ENCODE measurements at regions not wholly inside any gene's neighbourhood (a gene's known extent, or its start where the extent isn't known, plus 50 kb on each side); places are given as distances from the start of the nearest gene placed in this dataset.

GRCh38 chr3:159447841-159448240, 540.8 kb upstream of the IL12A start:
- no peak overlapping the region for H3K4me3 ChIP-seq (ENCODE audit: low read depth in 1 of 2, low read length in 2 of 2)
- H3K36me3 ChIP-seq (ENCODE audit: control insufficient read depth in 1 of 2, insufficient read depth in 2 of 2, low read length in 2 of 2), result no peaks in the 10 kb centered on the region
- no peaks in the 10 kb centered on the region for H3K4me1 ChIP-seq (ENCODE audit: control insufficient read depth in 1 of 2, insufficient read depth in 2 of 2, low read length in 2 of 2)
- H3K9ac ChIP-seq (ENCODE audit: low read depth in 1 of 2, low read length in 2 of 2), result no peak overlapping the region
- no peaks in the 10 kb centered on the region for H3K27me3 ChIP-seq (ENCODE audit: control insufficient read depth in 1 of 2, insufficient read depth in 2 of 2, low read length in 2 of 2)
- no peak overlapping the region for H3K27ac ChIP-seq (ENCODE audit: low read depth, low read length)
- no peaks in the 10 kb centered on the region for H3K9me3 ChIP-seq (ENCODE audit: control insufficient read depth in 1 of 2, low read length in 2 of 2)

GRCh38 chr3:159448902-159449301, 539.7 kb upstream of the IL12A start:
- Histone ChIP-seq H3K4me1 (ENCODE audit: control insufficient read depth in 1 of 2, insufficient read depth in 2 of 2, low read length in 2 of 2) (no peaks in the 10 kb centered on the region), H3K9me3 (ENCODE audit: control insufficient read depth in 1 of 2, low read length in 2 of 2) (no peaks in the 10 kb centered on the region), H3K27me3 (ENCODE audit: control insufficient read depth in 1 of 2, insufficient read depth in 2 of 2, low read length in 2 of 2) (no peaks in the 10 kb centered on the region), H3K36me3 (ENCODE audit: control insufficient read depth in 1 of 2, insufficient read depth in 2 of 2, low read length in 2 of 2) (no peaks in the 10 kb centered on the region), H3K27ac (ENCODE audit: low read depth, low read length) (no peak overlapping the region), H3K9ac (ENCODE audit: low read depth in 1 of 2, low read length in 2 of 2) (no peak overlapping the region), H3K4me3 (ENCODE audit: low read depth in 1 of 2, low read length in 2 of 2) (no peak overlapping the region)

GRCh38 chr3:159451067-159451466, 537.6 kb upstream of the IL12A start:
- Histone ChIP-seq H3K9me3 (ENCODE audit: control insufficient read depth in 1 of 2, low read length in 2 of 2) (no peaks in the 10 kb centered on the region), H3K27ac (ENCODE audit: low read depth, low read length) (no peak overlapping the region), H3K4me1 (ENCODE audit: control insufficient read depth in 1 of 2, insufficient read depth in 2 of 2, low read length in 2 of 2) (no peaks in the 10 kb centered on the region), H3K36me3 (ENCODE audit: control insufficient read depth in 1 of 2, insufficient read depth in 2 of 2, low read length in 2 of 2) (no peaks in the 10 kb centered on the region), H3K27me3 (ENCODE audit: control insufficient read depth in 1 of 2, insufficient read depth in 2 of 2, low read length in 2 of 2) (no peaks in the 10 kb centered on the region), H3K9ac (ENCODE audit: low read depth in 1 of 2, low read length in 2 of 2) (no peak overlapping the region), H3K4me3 (ENCODE audit: low read depth in 1 of 2, low read length in 2 of 2) (no peak overlapping the region)

GRCh38 chr3:159451482-159451881, 537.2 kb upstream of the IL12A start:
- no peaks in the 10 kb centered on the region for H3K9me3 ChIP-seq (ENCODE audit: control insufficient read depth in 1 of 2, low read length in 2 of 2)
- no peaks in the 10 kb centered on the region for H3K36me3 ChIP-seq (ENCODE audit: control insufficient read depth in 1 of 2, insufficient read depth in 2 of 2, low read length in 2 of 2)
- no peaks in the 10 kb centered on the region for H3K27me3 ChIP-seq (ENCODE audit: control insufficient read depth in 1 of 2, insufficient read depth in 2 of 2, low read length in 2 of 2)
- no peak overlapping the region for H3K4me3 ChIP-seq (ENCODE audit: low read depth in 1 of 2, low read length in 2 of 2)
- no peak overlapping the region for H3K27ac ChIP-seq (ENCODE audit: low read depth, low read length)
- H3K9ac ChIP-seq (ENCODE audit: low read depth in 1 of 2, low read length in 2 of 2), result no peak overlapping the region
- H3K4me1 ChIP-seq (ENCODE audit: control insufficient read depth in 1 of 2, insufficient read depth in 2 of 2, low read length in 2 of 2), result no peaks in the 10 kb centered on the region

- Histone ChIP-seq H3K4me1 (ENCODE audit: control insufficient read depth in 1 of 2, insufficient read depth in 2 of 2, low read length in 2 of 2) (no peaks in the 10 kb centered on the region), H3K9me3 (ENCODE audit: control insufficient read depth in 1 of 2, low read length in 2 of 2) (no peaks in the 10 kb centered on the region), H3K36me3 (ENCODE audit: control insufficient read depth in 1 of 2, insufficient read depth in 2 of 2, low read length in 2 of 2) (no peaks in the 10 kb centered on the region), H3K27me3 (ENCODE audit: control insufficient read depth in 1 of 2, insufficient read depth in 2 of 2, low read length in 2 of 2) (no peaks in the 10 kb centered on the region), H3K9ac (ENCODE audit: low read depth in 1 of 2, low read length in 2 of 2) (no peak overlapping the region), H3K27ac (ENCODE audit: low read depth, low read length) (no peak overlapping the region), H3K4me3 (ENCODE audit: low read depth in 1 of 2, low read length in 2 of 2) (no peak overlapping the region)
These were observed 535.6 kb upstream of the IL12A start for GRCh38 chr3:159453036-159453435.

- no peaks in the 10 kb centered on the region for H3K27me3 ChIP-seq (ENCODE audit: control insufficient read depth in 1 of 2, insufficient read depth in 2 of 2, low read length in 2 of 2)
- no peak overlapping the region for H3K27ac ChIP-seq (ENCODE audit: low read depth, low read length)
- H3K9me3 ChIP-seq (ENCODE audit: control insufficient read depth in 1 of 2, low read length in 2 of 2), result no peaks in the 10 kb centered on the region
- no peaks in the 10 kb centered on the region for H3K36me3 ChIP-seq (ENCODE audit: control insufficient read depth in 1 of 2, insufficient read depth in 2 of 2, low read length in 2 of 2)
- no peak overlapping the region for H3K9ac ChIP-seq (ENCODE audit: low read depth in 1 of 2, low read length in 2 of 2)
- no peaks in the 10 kb centered on the region for H3K4me1 ChIP-seq (ENCODE audit: control insufficient read depth in 1 of 2, insufficient read depth in 2 of 2, low read length in 2 of 2)
- no peak overlapping the region for H3K4me3 ChIP-seq (ENCODE audit: low read depth in 1 of 2, low read length in 2 of 2)
These were observed 534.7 kb upstream of the IL12A start for GRCh38 chr3:159453945-159454344.

- Histone ChIP-seq H3K27ac (ENCODE audit: low read depth, low read length) (no peak overlapping the region), H3K4me3 (ENCODE audit: low read depth in 1 of 2, low read length in 2 of 2) (no peak overlapping the region), H3K9ac (ENCODE audit: low read depth in 1 of 2, low read length in 2 of 2) (no peak overlapping the region), H3K36me3 (ENCODE audit: control insufficient read depth in 1 of 2, insufficient read depth in 2 of 2, low read length in 2 of 2) (no peaks in the 10 kb centered on the region), H3K9me3 (ENCODE audit: control insufficient read depth in 1 of 2, low read length in 2 of 2) (no peaks in the 10 kb centered on the region), H3K27me3 (ENCODE audit: control insufficient read depth in 1 of 2, insufficient read depth in 2 of 2, low read length in 2 of 2) (no peaks in the 10 kb centered on the region), H3K4me1 (ENCODE audit: control insufficient read depth in 1 of 2, insufficient read depth in 2 of 2, low read length in 2 of 2) (no peaks in the 10 kb centered on the region)
These were observed 532.9 kb upstream of the IL12A start for GRCh38 chr3:159455741-159456181.

GRCh38 chr3:159458010-159458409, 530.6 kb upstream of the IL12A start:
- H3K9ac ChIP-seq (ENCODE audit: low read depth in 1 of 2, low read length in 2 of 2), result no peak overlapping the region
- no peaks in the 10 kb centered on the region for H3K9me3 ChIP-seq (ENCODE audit: control insufficient read depth in 1 of 2, low read length in 2 of 2)
- H3K4me1 ChIP-seq (ENCODE audit: control insufficient read depth in 1 of 2, insufficient read depth in 2 of 2, low read length in 2 of 2), result no peaks in the 10 kb centered on the region
- H3K27me3 ChIP-seq (ENCODE audit: control insufficient read depth in 1 of 2, insufficient read depth in 2 of 2, low read length in 2 of 2), result no peaks in the 10 kb centered on the region
- no peak overlapping the region for H3K4me3 ChIP-seq (ENCODE audit: low read depth in 1 of 2, low read length in 2 of 2)
- no peaks in the 10 kb centered on the region for H3K36me3 ChIP-seq (ENCODE audit: control insufficient read depth in 1 of 2, insufficient read depth in 2 of 2, low read length in 2 of 2)
- no peak overlapping the region for H3K27ac ChIP-seq (ENCODE audit: low read depth, low read length)

GRCh38 chr3:159458982-159459381, 529.7 kb upstream of the IL12A start:
- Histone ChIP-seq H3K9ac (ENCODE audit: low read depth in 1 of 2, low read length in 2 of 2) (no peak overlapping the region), H3K9me3 (ENCODE audit: control insufficient read depth in 1 of 2, low read length in 2 of 2) (no peaks in the 10 kb centered on the region), H3K36me3 (ENCODE audit: control insufficient read depth in 1 of 2, insufficient read depth in 2 of 2, low read length in 2 of 2) (no peaks in the 10 kb centered on the region), H3K4me3 (ENCODE audit: low read depth in 1 of 2, low read length in 2 of 2) (no peak overlapping the region), H3K27me3 (ENCODE audit: control insufficient read depth in 1 of 2, insufficient read depth in 2 of 2, low read length in 2 of 2) (no peaks in the 10 kb centered on the region), H3K27ac (ENCODE audit: low read depth, low read length) (no peak overlapping the region), H3K4me1 (ENCODE audit: control insufficient read depth in 1 of 2, insufficient read depth in 2 of 2, low read length in 2 of 2) (no peaks in the 10 kb centered on the region)

- H3K36me3 ChIP-seq (ENCODE audit: control insufficient read depth in 1 of 2, insufficient read depth in 2 of 2, low read length in 2 of 2), result no peaks in the 10 kb centered on the region
- no peaks in the 10 kb centered on the region for H3K27me3 ChIP-seq (ENCODE audit: control insufficient read depth in 1 of 2, insufficient read depth in 2 of 2, low read length in 2 of 2)
- no peaks in the 10 kb centered on the region for H3K4me1 ChIP-seq (ENCODE audit: control insufficient read depth in 1 of 2, insufficient read depth in 2 of 2, low read length in 2 of 2)
- no peak overlapping the region for H3K4me3 ChIP-seq (ENCODE audit: low read depth in 1 of 2, low read length in 2 of 2)
- no peak overlapping the region for H3K9ac ChIP-seq (ENCODE audit: low read depth in 1 of 2, low read length in 2 of 2)
- no peak overlapping the region for H3K27ac ChIP-seq (ENCODE audit: low read depth, low read length)
- no peaks in the 10 kb centered on the region for H3K9me3 ChIP-seq (ENCODE audit: control insufficient read depth in 1 of 2, low read length in 2 of 2)
These were observed 516.0 kb upstream of the IL12A start for GRCh38 chr3:159472611-159473010.

GRCh38 chr3:159473206-159473605, 515.4 kb upstream of the IL12A start:
- H3K9me3 ChIP-seq (ENCODE audit: control insufficient read depth in 1 of 2, low read length in 2 of 2), result no peaks in the 10 kb centered on the region
- H3K9ac ChIP-seq (ENCODE audit: low read depth in 1 of 2, low read length in 2 of 2), result no peak overlapping the region
- no peaks in the 10 kb centered on the region for H3K36me3 ChIP-seq (ENCODE audit: control insufficient read depth in 1 of 2, insufficient read depth in 2 of 2, low read length in 2 of 2)
- H3K4me1 ChIP-seq (ENCODE audit: control insufficient read depth in 1 of 2, insufficient read depth in 2 of 2, low read length in 2 of 2), result no peaks in the 10 kb centered on the region
- H3K27ac ChIP-seq (ENCODE audit: low read depth, low read length), result no peak overlapping the region
- no peak overlapping the region for H3K4me3 ChIP-seq (ENCODE audit: low read depth in 1 of 2, low read length in 2 of 2)
- no peaks in the 10 kb centered on the region for H3K27me3 ChIP-seq (ENCODE audit: control insufficient read depth in 1 of 2, insufficient read depth in 2 of 2, low read length in 2 of 2)
